WTC11 (cell line): ENCODE measurements at regions not wholly inside any gene's neighbourhood (a gene's known extent, or its start where the extent isn't known, plus 50 kb on each side); places are given as distances from the start of the nearest gene placed in this dataset.

Experiments
- NR2C2 ChIP-seq: sonication (generic); formaldehyde crosslinking; IDR thresholded peaks from 2 replicates; pipeline ENCODE4 v1.8.0; 2022; ENCODE audit warnings: mild to moderate bottlenecking, missing genetic modification reagents
- TF ChIP-seq, protein P1 (sequence below): fragments of 200-600 bp; IDR thresholded peaks from 2 replicates; pipeline ENCODE4 v1.8.0; 2022; ENCODE audit warnings: antibody characterized with exemption

DNA sequence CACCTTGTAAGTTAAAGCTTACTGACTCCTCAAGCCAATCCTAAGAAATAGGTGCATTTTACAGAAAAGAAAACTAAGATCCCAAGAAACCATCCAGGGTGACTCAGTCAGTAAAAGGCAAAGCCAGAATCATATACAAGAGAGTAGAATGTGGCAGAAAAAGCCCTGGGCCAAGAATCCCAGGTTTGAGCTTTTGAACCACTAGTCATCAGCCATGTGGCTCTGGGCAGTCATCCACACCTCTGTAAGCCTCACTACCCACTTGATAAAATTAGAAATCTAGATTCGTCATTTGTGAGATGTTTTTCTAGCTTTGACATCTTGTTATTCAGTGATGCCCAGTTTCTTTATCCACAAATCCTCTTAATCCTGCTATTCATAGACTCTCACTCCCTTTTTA, 122.2 kb upstream of the PDE5A start:
- TF ChIP-seq, protein P1, sequence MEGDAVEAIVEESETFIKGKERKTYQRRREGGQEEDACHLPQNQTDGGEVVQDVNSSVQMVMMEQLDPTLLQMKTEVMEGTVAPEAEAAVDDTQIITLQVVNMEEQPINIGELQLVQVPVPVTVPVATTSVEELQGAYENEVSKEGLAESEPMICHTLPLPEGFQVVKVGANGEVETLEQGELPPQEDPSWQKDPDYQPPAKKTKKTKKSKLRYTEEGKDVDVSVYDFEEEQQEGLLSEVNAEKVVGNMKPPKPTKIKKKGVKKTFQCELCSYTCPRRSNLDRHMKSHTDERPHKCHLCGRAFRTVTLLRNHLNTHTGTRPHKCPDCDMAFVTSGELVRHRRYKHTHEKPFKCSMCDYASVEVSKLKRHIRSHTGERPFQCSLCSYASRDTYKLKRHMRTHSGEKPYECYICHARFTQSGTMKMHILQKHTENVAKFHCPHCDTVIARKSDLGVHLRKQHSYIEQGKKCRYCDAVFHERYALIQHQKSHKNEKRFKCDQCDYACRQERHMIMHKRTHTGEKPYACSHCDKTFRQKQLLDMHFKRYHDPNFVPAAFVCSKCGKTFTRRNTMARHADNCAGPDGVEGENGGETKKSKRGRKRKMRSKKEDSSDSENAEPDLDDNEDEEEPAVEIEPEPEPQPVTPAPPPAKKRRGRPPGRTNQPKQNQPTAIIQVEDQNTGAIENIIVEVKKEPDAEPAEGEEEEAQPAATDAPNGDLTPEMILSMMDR, result no peak
- no peak for TF ChIP-seq NR2C2
